GM21825 (cell line): ENCODE measurements at regions not wholly inside any gene's neighbourhood (a gene's known extent, or its start where the extent isn't known, plus 50 kb on each side); places are given as distances from the start of the nearest gene placed in this dataset.
"Not testable (repeated sequence)": the region's sequence is repeated elsewhere in the genome, so short reads cannot be mapped to it uniquely, and the experiment has no call there.

ENCODE experiments used
- ATAC-seq: cut with Tn5 transposase; IDR thresholded peaks from one replicate; pipeline ENCODE4 v1.9.1; 2021; ENCODE audit warnings: mild to moderate bottlenecking, moderate library complexity; ENCODE audit not compliant: unreplicated experiment

DNA sequence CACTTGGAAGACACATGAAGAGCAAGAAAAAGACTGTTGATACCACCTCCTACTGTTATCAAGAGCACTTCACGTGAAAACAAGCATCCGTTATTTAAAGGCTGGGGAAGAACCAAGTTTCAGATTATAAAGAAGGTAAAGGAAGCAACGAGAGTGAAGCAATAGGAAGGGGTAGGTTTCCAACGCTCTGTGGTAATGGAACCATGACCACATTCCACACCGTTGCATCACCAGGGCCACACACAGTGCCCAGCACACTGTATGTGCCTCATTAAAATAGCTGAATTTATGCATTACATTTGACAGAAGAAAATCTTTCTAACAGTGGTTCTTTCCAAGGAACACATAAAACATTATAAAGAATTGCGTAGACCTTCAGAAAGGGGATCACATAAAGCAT is 435.8 kb downstream of the MRPL39 start:
- no peak for ATAC-seq

DNA sequence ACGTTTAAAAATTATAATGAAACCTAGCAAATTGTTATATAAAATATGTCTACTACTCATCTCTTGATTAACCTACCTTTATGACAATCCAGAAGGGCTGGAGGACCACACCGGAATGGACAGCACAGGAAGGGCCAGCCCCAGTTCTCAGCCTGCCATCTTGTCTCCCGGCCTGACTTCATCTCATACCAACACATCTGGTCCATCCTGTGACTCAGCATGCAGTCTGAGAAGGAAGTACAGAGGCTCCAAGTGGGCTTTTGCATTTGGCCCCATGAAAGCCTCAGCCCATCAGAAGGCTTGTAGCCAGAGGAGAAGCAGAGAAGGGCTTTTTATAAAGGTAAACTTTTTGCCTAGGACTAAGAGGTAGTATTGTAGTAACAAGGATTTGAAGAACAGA is 436.6 kb downstream of the MRPL39 start:
- ATAC-seq, result no peak

DNA sequence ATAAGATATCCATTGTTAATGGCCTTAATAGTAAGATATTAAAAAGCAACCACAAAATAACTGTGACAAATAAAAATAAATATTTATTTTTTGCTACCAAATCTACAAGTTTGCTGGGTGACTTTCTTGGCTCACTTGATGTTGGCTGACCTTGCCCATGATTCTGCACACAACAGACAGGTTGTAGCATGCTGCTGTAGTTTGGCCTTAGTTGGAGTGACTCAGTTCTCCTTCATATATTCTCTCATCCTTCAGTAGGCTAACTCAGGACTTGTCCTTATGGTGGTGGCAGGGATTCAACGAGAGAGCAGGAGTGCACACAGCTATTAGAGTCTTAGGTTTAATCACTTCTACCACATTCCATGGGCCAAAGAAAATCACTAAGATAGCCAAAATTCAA is 437.9 kb downstream of the MRPL39 start:
- ATAC-seq, result no peak

DNA sequence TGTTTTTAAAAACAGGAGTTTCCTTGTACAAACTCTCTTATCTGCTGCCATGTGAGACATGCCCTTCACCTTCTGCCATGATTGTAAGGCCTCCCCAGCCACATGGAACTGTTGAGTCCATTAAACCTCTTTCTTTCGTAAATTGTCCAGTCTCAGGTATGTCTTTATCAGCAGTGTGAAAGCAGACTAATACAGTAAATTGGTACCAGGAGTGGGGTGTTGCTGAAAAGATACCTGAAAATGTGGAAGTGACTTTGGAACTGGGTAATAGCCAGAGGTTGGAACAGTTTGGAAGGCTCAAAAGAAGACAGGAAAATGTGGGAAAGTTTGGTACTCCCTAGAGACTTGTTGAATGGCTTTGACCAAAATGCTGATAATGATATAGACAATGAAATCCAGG is 440.4 kb downstream of the MRPL39 start:
- ATAC-seq, result not testable (repeated sequence)

DNA sequence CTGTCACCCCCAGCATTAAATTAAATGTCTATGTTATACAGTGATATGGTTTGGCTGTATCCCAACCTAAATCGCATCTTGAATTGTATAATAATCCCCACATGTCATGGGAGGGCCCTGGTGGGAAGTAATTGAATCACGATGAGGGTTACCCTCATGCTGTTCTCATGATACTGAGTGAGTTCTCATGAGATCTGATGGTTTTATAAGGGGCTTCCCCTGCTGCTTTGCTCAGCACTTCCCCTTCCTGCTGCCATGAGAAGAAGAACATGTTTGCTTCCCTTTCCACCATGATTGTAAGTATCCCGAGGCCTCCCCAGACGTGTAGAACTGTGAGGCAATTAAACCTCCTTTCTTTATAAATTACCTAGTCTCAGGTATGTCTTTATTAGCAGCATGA is 445.7 kb downstream of the MRPL39 start:
- ATAC-seq, result no peak

DNA sequence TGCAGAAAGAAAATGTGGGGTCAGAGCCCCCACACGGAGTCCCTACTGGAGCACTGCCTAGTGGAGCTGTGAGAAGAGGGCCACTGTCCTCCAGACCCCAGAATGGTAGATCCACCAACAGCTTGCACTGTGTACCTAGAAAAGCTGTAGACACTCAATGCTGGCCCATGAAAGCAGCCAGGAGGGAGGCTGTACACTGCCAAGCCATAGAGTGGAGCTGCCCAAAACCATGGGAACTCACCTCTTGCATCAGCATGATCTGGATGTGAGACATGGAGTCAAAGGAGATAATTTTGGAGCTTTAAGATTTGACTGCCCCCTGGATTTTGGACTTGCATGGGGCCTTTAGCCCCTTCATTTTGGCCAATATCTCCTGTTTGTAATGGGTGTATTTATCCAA is 452.3 kb downstream of the MRPL39 start:
- ATAC-seq, result not testable (repeated sequence)

DNA sequence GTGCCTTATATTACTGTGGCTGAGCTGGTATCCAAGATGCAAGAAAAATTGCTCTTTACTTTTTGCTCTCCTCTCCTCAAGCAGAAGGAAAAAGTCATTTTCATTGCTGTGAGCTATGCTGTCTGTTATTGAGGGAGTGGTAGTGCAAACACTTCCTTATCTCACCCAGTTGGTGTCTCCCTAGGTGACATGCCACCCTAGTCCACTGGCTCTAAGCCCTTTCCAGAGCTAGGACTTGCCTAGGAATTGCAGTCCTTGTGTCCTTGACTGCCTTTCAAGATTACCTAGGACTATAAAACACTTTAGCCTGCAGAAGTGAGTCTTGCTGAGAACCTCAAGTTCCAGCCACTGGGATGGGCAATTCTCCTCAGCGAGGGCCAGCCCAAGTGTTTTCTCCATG is 458.3 kb downstream of the MRPL39 start:
- no peak for ATAC-seq

DNA sequence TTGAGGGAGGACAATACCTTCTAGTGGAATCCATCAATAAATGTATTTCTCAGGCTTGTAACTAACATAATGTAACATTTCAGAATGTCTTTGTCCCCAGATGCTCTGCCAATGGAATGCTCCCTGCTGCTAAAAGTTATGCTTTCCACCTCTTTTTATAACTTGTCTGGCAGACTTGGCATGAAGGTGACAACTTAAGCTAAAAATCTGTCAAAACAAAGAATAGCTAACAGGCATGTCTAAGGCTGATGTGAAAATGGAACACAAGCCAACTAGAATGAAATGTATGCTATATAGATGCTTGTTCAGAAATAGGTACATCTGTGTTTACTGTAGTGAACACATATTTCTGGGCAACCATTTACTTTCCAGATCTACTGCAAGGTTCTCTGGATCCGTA is 467.9 kb downstream of the MRPL39 start:
- no peak for ATAC-seq

DNA sequence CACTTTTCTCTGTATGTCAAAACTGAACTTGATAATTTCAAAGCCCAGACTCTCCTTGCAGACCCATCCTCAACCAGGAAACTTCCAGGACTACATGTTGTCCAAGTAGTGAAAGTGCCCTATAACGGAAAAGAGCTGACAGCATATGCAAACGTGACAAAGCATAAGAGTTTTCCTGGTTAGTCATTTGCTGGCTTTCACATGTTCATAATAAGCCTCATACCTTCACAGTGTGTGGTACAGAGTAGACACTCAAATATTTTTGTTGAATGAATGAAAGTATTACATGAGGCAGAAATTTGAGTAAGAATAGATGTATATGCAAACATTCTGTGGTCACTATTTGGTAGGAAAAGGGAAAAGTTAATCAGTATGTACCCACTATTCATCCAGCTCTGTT is 473.3 kb downstream of the MRPL39 start:
- no peak for ATAC-seq

DNA sequence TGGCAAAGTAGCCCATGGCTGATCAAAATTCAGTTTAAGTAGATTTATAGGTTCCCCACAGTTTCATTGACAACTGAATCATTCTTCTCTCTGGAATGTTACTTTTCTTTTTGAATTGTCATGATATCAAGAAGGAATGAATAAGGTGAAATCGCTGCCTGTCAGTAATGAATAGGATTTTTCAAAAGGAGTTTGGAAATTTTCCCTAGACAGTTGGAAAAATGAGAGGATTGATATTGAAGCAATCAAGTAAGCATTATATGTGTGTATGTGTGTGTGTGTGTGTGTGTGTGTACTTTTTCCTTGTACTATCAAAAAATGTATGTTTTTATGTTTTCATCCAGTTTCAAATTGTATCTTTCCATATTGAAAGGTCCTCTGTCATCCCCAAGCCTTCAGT is 479.5 kb downstream of the MRPL39 start:
- ATAC-seq, result no peak

DNA sequence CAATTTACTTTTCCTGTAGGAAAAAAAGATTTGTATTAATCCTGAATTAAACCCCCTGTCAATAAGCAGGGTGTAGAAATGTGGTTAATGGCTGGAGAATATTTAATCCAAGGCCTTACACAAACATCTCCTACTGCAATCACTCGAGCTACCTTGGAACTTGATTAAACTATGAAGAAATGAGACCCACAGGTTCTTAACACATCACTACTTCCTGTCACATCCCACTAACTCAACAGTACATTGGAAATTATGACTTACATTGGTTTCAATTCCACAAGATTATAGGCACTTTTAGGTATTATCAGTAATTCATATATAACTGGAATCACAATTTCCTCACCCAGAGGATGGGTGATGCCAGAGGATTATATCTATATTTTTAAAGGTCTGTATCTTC is 480.3 kb downstream of the MRPL39 start:
- no peak for ATAC-seq

DNA sequence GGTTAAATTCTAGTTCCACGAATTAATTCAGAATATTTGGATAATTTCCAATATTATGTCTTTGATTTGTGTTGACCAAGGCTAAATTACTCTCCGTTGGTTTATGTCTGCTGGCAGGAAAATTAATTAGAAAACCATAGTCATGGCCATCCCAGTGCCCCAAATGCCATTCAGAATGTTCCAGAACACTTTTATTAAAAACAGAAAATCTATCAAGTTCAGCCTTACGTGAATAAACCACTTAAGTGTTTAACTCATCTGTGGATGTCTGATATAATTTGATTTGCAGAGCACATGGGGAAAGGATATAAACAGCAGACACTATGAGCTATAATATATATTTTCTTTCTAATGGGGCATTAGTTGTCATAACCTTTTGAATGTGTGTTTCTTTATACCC is 480.7 kb downstream of the MRPL39 start:
- no peak for ATAC-seq

DNA sequence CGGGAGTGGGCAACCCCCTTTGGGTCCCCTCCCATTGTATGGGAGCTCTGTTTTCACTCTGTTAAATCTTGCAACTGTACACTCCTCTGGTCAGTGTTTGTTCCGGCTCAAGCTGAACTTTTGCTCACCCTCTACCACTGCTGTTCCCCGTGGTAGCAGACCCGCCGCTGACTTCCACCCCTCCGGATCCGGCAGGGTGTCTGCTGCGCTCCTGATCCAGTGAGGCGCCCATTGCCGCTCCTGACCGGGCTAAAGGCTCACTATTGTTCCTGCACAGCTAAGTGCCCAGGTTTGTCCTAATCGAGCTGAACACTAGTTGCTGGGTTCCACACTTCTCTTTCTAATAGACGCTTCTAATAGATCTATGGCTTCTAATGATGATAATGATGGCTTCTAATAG is 488.6 kb downstream of the MRPL39 start:
- ATAC-seq, result no peak

DNA sequence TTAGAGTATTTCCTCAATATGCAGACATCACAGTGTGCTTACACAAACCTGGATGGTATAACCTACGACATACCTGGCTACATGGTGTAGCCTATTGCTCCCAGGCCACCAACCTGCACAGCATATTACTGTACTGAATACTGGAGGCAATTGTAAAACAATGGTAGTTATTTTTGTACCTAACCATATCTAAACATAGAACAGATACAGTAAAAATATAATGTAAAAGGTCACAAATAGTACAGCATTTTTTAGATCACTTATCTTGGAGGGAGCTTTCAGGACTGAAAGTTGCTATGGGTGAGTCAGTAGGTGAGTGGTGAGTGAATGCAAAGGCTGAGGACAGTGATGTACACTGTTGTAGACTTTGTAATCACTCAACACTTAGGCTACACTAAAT is 492.3 kb downstream of the MRPL39 start:
- no peak for ATAC-seq

DNA sequence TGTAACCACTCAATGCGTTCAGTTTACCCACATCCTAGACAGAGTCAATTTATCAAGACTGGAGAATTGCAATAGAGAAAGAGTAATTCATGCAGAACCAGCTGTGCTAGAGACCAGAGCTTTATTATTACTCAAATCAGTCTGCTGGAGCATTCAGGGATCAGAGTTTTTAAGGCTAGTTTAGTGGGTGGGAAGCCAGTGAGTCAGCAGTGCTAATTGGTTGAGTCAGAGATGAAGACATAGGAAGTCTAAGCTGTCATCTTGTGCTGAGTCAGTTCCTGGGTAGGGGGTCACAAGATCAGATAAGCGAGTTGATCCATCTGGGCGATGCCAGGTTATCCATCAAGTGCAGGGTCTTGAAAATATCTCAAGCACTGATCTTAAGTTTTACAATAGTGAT is 499.6 kb downstream of the MRPL39 start:
- ATAC-seq, result no peak

DNA sequence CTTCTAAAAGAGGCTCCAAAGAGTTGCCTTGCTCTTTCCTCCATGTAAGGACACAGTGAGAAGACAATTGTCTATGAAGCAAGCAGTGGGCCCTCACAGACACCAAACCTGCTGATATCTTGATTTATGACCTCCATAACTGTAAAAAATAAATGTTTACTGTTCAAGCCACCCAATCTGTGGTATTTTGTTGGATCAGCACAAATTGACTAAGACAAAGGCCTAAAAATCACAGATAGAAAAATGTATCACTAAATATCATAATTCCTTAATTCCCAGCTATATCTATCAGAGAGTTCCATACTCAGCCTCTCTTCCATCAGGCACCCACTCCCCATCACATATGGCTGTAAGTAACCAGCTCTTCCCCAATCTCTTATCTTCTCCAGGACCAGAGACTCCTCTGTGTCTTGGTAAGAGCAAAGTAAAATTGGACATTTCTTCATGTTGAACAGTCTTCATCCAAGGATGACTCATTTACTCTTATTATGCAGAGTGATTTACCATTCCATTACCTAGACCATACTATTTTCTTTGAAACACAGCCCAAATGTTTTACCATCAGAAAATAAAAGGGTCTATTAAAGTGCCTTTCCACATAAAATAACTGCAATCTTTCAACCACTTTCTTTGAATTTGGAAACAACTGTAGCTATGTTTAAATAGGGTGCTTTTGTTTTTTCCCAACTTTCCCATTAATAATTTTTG is 503.6 kb downstream of the MRPL39 start:
- no peak for ATAC-seq

DNA sequence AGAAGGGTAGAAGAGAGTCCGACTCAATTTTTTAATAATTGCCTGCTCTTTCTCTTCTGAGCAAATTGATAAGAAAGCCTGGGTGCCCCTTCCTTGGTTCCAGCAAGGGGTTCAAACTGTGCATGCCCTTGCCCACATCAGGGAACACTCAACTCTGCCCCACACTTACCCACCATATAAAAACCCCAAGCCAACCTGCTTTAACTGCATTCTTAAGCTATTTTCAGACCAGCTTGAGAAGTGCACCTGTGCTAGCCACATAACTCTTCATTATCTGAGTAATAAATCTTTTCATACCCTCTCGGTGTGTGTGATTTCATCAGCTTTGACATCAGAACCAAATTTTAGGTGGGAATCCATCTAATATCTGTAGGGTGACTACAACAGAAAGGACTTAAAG is 509.6 kb downstream of the MRPL39 start:
- ATAC-seq, result no peak

DNA sequence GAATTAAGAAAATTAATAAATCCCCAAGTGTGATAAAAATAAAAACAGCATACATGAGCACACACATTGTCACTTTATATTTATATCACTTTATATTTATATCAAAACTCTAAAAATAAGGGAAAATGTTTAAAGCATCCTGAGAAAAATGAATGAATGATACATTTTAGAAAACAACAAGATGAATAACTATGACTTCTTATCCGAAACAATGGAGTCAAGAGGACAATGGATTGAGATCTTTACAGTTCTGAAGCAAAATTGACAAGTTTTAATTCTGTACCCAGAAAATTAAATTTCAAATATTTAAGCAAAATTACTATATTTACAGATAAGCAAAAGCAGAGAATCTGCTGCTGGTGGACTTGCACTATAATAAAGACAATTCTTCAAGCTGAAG is 512.6 kb downstream of the MRPL39 start:
- no peak for ATAC-seq

DNA sequence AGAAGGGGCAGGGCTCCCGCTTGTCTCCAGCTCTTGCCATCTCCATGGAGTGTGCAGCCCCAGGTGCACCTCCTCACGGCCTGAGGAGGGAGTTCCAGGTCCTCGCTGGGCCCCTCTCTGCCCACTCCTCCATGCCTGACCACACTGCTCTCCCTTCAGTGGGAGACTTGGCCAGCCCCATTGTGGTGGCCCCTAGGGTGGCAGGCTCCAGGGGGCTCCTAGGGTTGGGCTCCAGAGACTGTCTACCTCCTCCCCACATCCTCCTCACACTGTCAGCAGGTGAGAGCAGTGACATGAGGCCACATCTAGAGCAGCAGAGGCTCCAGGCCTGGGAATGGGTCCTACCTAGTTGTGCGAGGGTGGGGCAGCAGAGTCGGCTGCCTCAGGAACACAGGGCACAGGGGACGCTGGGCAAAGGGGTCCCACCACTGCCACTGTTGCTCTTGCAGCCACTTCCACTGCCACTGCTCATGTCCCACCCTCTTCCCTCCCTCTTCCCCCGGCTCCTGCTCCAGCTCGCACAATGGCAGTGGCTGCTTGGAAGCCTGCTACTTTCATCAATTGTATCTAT is 514.8 kb downstream of the MRPL39 start:
- no peak for ATAC-seq

DNA sequence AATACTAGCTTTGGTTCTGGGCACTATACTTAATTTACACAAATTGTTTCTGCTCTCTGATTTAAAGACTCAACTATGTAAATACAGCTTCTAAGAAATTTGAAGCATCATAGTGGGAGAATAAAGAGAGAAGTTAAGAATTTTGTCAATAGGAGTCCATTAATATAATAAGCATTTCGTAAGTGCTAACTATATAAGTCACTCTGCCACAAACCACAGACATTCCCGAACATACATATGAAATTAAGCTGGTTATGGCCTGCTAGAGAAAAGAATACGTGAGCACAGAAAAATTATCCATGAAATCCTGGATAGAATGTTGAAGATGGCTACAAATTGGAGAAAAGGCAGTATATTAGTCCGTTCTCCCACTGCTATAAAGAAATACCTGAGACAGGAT is 526.2 kb downstream of the MRPL39 start:
- ATAC-seq, result no peak

DNA sequence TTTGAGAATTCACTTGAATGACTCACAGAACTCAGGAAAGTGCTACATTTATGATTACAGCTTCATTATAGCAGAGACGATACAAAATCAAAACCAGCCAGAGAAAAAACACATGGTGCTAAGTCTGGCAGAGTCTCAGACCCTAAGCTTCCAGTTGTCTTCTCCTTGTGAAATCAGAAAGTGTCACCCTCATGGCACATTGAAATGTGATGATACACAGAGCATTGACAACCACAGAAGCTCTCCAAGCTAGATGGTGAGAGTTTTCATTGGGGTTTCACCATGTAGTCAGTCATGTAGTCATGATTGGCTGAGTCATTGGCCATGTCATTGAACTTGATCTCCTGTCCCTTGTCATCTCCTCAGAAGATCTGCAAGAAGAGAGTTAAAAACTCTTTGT is 526.6 kb downstream of the MRPL39 start:
- ATAC-seq, result no peak

DNA sequence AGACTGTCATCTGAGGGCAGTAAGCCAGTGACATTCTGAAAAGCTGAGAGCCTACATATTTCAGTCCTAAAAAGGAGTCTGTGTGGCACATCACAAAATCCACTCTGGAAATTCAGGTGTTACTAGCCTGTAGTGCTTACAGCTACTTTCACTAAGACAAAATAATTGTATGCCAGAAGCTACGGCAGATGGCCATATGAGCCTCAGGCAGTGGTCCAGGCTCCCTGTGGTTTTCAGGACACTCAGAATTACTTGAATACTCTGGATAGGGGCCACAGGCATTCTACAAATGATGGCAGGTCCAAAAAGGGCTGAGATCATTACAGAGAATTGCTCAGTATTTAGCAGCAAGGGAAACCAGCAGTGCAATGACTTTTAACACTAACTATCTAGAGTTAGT is 527.1 kb downstream of the MRPL39 start:
- ATAC-seq, result no peak

DNA sequence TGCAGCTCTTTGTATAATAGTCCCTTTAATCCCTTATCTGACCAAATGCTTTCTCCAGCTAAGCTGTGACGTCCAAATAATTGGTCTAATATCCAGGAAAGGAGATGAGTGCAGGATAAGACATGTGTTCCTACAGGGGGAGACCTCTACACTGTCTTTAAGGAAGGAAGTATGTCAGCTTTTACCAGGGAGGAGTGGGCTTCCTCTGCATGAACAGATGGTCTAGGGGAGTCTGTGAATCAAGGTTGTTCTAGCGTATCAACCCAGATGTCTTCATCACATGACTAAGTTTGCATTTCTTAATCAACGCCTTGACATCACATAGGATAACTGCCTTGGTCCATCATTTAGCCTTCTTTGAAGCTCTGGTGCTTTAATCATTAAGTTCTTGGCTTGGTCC is 528.2 kb downstream of the MRPL39 start:
- no peak for ATAC-seq
